Nephron (organoid): ENCODE measurements at regions not wholly inside any gene's neighbourhood (a gene's known extent, or its start where the extent isn't known, plus 50 kb on each side); places are given as distances from the start of the nearest gene placed in this dataset.

ENCODE experiments used
- H3K27ac Mint-ChIP-seq, 3 experiments: 2 replicates each; pipeline ENCODE4 v1.8.0; 2020; ENCODE audit warnings: mixed read lengths in 3 of 3, mild to moderate bottlenecking in 2 of 3, moderate library complexity in 1 of 3
- H3K27me3 Mint-ChIP-seq: 2 replicates; pipeline ENCODE4 v1.8.0; 2021; ENCODE audit warnings: low read depth, mild to moderate bottlenecking, moderate library complexity, mixed read lengths
- H3K36me3 Mint-ChIP-seq: 2 replicates; pipeline ENCODE4 v1.8.0; 2020; ENCODE audit warnings: low read depth, mixed read lengths
- H3K4me1 Mint-ChIP-seq: 2 replicates; pipeline ENCODE4 v1.8.0; 2020; ENCODE audit warnings: mixed read lengths
- H3K4me3 Mint-ChIP-seq, 3 experiments: 2 replicates each; pipeline ENCODE4 v1.8.0; 2020; ENCODE audit warnings: mild to moderate bottlenecking in 3 of 3, mixed read lengths in 3 of 3, moderate library complexity in 2 of 3
- H3K9me3 Mint-ChIP-seq: 2 replicates; pipeline ENCODE4 v1.8.0; 2020; ENCODE audit warnings: mixed read lengths
- CTCF ChIP-seq, 3 experiments: fragments of 200-600 bp; sonication (generic); IDR thresholded peaks; one replicate each; pipeline ENCODE4 v1.5.0; 2021; ENCODE audit warnings: antibody characterized with exemption in 3 of 3; ENCODE audit not compliant: unreplicated experiment in 3 of 3

GRCh38 chr22:25483931-25484330 lies 80.5 kb upstream of the GRK3 start:
- Mint-ChIP-seq H3K9me3 (no peaks in the 10 kb centered on the region), H3K27me3 (no peaks in the 10 kb centered on the region), H3K27ac (peak overlapping the region in 1 of 3 experiments; percentile 64), H3K36me3 (peaks cover 87% of the 10 kb centered on the region), H3K4me3 (no peak overlapping the region), H3K4me1 (peaks cover 34% of the 10 kb centered on the region)
- TF ChIP-seq CTCF (IDR thresholded peaks at IDR 0.05; ENCODE audit: unreplicated experiment in 3 of 3): no peak

- Mint-ChIP-seq H3K4me3 (no peak overlapping the region), H3K36me3 (peaks cover 87% of the 10 kb centered on the region), H3K27me3 (no peaks in the 10 kb centered on the region), H3K4me1 (peaks cover 40% of the 10 kb centered on the region), H3K9me3 (no peaks in the 10 kb centered on the region), H3K27ac (peak overlapping the region in 1 of 3 experiments; percentile 0)
- no peak for TF ChIP-seq CTCF (IDR thresholded peaks at IDR 0.05; ENCODE audit: unreplicated experiment in 3 of 3)
Measured at GRCh38 chr22:25484521-25485315, 79.8 kb upstream of the GRK3 start.

- H3K36me3 Mint-ChIP-seq: peaks cover 91% of the 10 kb centered on the region
Measured at GRCh38 chr22:25485626-25486545, 78.6 kb upstream of the GRK3 start.

GRCh38 chr22:25487508-25487907 lies 77.0 kb upstream of the GRK3 start:
- Mint-ChIP-seq H3K27ac (no peak overlapping the region), H3K9me3 (no peaks in the 10 kb centered on the region), H3K4me1 (peaks cover 48% of the 10 kb centered on the region), H3K27me3 (peaks cover 7% of the 10 kb centered on the region), H3K36me3 (peaks cover 88% of the 10 kb centered on the region), H3K4me3 (no peak overlapping the region)
- no peak for TF ChIP-seq CTCF (IDR thresholded peaks at IDR 0.05; ENCODE audit: unreplicated experiment in 3 of 3)

More at GRCh38 chr22:25485626-25486545, 78.6 kb upstream of the GRK3 start:
- TF ChIP-seq CTCF (IDR thresholded peaks at IDR 0.05; ENCODE audit: unreplicated experiment in 3 of 3): no peak
- peak overlapping the region in 1 of 3 experiments; percentile 0 for H3K27ac Mint-ChIP-seq
- H3K4me1 Mint-ChIP-seq: peaks cover 45% of the 10 kb centered on the region
- H3K9me3 Mint-ChIP-seq: no peaks in the 10 kb centered on the region
- peaks cover 5% of the 10 kb centered on the region for H3K27me3 Mint-ChIP-seq
- H3K4me3 Mint-ChIP-seq: no peak overlapping the region

- Mint-ChIP-seq H3K27me3 (peaks cover 7% of the 10 kb centered on the region), H3K4me3 (no peak overlapping the region), H3K36me3 (peaks cover 83% of the 10 kb centered on the region), H3K4me1 (peaks cover 51% of the 10 kb centered on the region), H3K27ac (peak overlapping the region; percentile 4 to 40 (median 19)), H3K9me3 (no peaks in the 10 kb centered on the region)
- TF ChIP-seq CTCF (IDR thresholded peaks at IDR 0.05; ENCODE audit: unreplicated experiment in 3 of 3): no peak
Measured at GRCh38 chr22:25488244-25489020, 76.0 kb upstream of the GRK3 start.
